SU-DHL-6 (cell line): ENCODE measurements at regions not wholly inside any gene's neighbourhood (a gene's known extent, or its start where the extent isn't known, plus 50 kb on each side); places are given as distances from the start of the nearest gene placed in this dataset.

Source experiments
- H2AFZ ChIP-seq: fragments of 200-600 bp; sonication (generic); 2 replicates; pipeline ENCODE4 v1.6.1; 2014; ENCODE audit warnings: low read depth, mild to moderate bottlenecking, moderate library complexity, mixed read lengths, antibody characterized with exemption, low read length; ENCODE audit not compliant: severe bottlenecking
- H3F3A ChIP-seq: fragments of 200-600 bp; shearing (Covaris generic); 2 replicates; pipeline ENCODE4 v1.6.0; 2016; ENCODE audit warnings: antibody characterized with exemption, mild to moderate bottlenecking; ENCODE audit not compliant: insufficient read depth
- H3K27ac ChIP-seq: fragments of 200-600 bp; sonication (generic); 2 replicates; pipeline ENCODE4 v1.5.1; 2016; ENCODE audit warnings: low read depth, mild to moderate bottlenecking, low read length, moderate library complexity, mixed read lengths
- H3K27me3 ChIP-seq: fragments of 200-600 bp; sonication (generic), shearing (Covaris generic); 2 replicates; pipeline ENCODE4 v1.6.0; 2014; ENCODE audit warnings: mild to moderate bottlenecking, low read length
- H3K36me3 ChIP-seq: fragments of 200-600 bp; sonication (generic); 2 replicates; pipeline ENCODE4 v1.6.1; 2014; ENCODE audit warnings: mild to moderate bottlenecking, low read length, mixed read lengths
- H3K4me2 ChIP-seq: fragments of 300-600, 200-600 bp; shearing (Covaris generic), sonication (generic); 2 replicates; pipeline ENCODE4 v1.6.0; 2014; ENCODE audit warnings: low read length, low read depth, mild to moderate bottlenecking; ENCODE audit not compliant: poor library complexity, severe bottlenecking
- H3K4me3 ChIP-seq: fragments of 200-600 bp; sonication (generic); 2 replicates; pipeline ENCODE4 v1.5.1; 2014; ENCODE audit warnings: antibody characterized with exemption, low read length, mild to moderate bottlenecking, mixed read lengths; ENCODE audit not compliant: insufficient read depth, poor library complexity, severe bottlenecking
- H3K79me2 ChIP-seq: fragments of 200-600 bp; sonication (generic); 2 replicates; pipeline ENCODE4 v1.6.1; 2014; ENCODE audit warnings: mild to moderate bottlenecking, low read length, moderate library complexity; ENCODE audit not compliant: insufficient read depth
- H3K9ac ChIP-seq: fragments of 200-600 bp; sonication (generic); 2 replicates; pipeline ENCODE4 v1.7.0; 2014; ENCODE audit warnings: mild to moderate bottlenecking, low read length
- H3K9me2 ChIP-seq: fragments of 200-600 bp; sonication (generic); replicated peaks from 2 replicates; pipeline ENCODE4 v1.6.1; 2014; ENCODE audit warnings: low read length; ENCODE audit not compliant: insufficient read depth
- H3K9me3 ChIP-seq: fragments of 200-600 bp; sonication (generic); 2 replicates; pipeline ENCODE4 v1.6.1; 2014; ENCODE audit warnings: low read length, mixed read lengths; ENCODE audit not compliant: insufficient read depth
- H4K20me1 ChIP-seq: fragments of 200-600 bp; sonication (generic); 2 replicates; pipeline ENCODE4 v1.6.1; 2014; ENCODE audit warnings: low read depth, mild to moderate bottlenecking, antibody characterized with exemption, low read length, moderate library complexity, mixed read lengths
- CTCF ChIP-seq: fragments of 200-600 bp; sonication (generic); IDR thresholded peaks from one replicate; pipeline ENCODE4 v1.5.1; 2017; ENCODE audit warnings: antibody characterized with exemption, mild to moderate bottlenecking, low read length, moderate library complexity; ENCODE audit not compliant: insufficient read depth, poor library complexity, severe bottlenecking
- EZH2phosphoT487 ChIP-seq: fragments of 200-600 bp; sonication (generic), shearing (Covaris generic); conservative IDR thresholded peaks from 2 replicates; pipeline ENCODE4 v1.6.1; 2018; ENCODE audit warnings: mild to moderate bottlenecking, antibody characterized with exemption, low read length, moderate library complexity, mixed read lengths

- Histone ChIP-seq H3K27ac (no peak overlapping the region), H3K27me3 (no peaks in the 10 kb centered on the region), H3K36me3 (no peaks in the 10 kb centered on the region), H3K9me3 (no peaks in the 10 kb centered on the region), H4K20me1 (no peaks in the 10 kb centered on the region), H3K4me2 (no peak overlapping the region), H3K9me2 (no peaks in the 10 kb centered on the region), H3K9ac (no peak overlapping the region), H3K4me3 (no peak overlapping the region), H2AFZ (no peak overlapping the region), H3F3A (no peaks in the 10 kb centered on the region), H3K79me2 (no peaks in the 10 kb centered on the region)
- TF ChIP-seq CTCF: no peak
- TF ChIP-seq EZH2phosphoT487: no peak
These were observed 426.0 kb upstream of the RARB start for GRCh38 chr3:25002052-25002451.

- Histone ChIP-seq H3K27me3 (no peaks in the 10 kb centered on the region), H3K4me2 (no peak overlapping the region), H4K20me1 (no peaks in the 10 kb centered on the region), H3K27ac (no peak overlapping the region), H3K79me2 (no peaks in the 10 kb centered on the region), H3K9me2 (no peaks in the 10 kb centered on the region), H3K36me3 (no peaks in the 10 kb centered on the region), H3F3A (no peaks in the 10 kb centered on the region), H3K9me3 (no peaks in the 10 kb centered on the region), H2AFZ (no peak overlapping the region), H3K9ac (no peak overlapping the region), H3K4me3 (no peak overlapping the region)
- TF ChIP-seq EZH2phosphoT487: no peak
- no peak for TF ChIP-seq CTCF
These were observed 419.9 kb upstream of the RARB start for GRCh38 chr3:25007974-25008658.

GRCh38 chr3:25009665-25010064 lies 418.4 kb upstream of the RARB start:
- H3K4me2 ChIP-seq: no peak overlapping the region
- TF ChIP-seq CTCF (no peak), EZH2phosphoT487 (no peak)
- no peak overlapping the region for H2AFZ ChIP-seq
- H3K9ac ChIP-seq: no peak overlapping the region
- no peaks in the 10 kb centered on the region for H3K27me3 ChIP-seq
- no peaks in the 10 kb centered on the region for H4K20me1 ChIP-seq
- H3K79me2 ChIP-seq: no peaks in the 10 kb centered on the region
- no peaks in the 10 kb centered on the region for H3K36me3 ChIP-seq
- no peaks in the 10 kb centered on the region for H3K9me2 ChIP-seq
- no peaks in the 10 kb centered on the region for H3K9me3 ChIP-seq
- H3K4me3 ChIP-seq: no peak overlapping the region
- no peak overlapping the region for H3K27ac ChIP-seq
- H3F3A ChIP-seq: no peaks in the 10 kb centered on the region
